ENCODE measurements at regions not wholly inside any gene's neighbourhood (a gene's known extent, or its start where the extent isn't known, plus 50 kb on each side); places are given as distances from the start of the nearest gene placed in this dataset.
"Not testable (repeated sequence)": the region's sequence is repeated elsewhere in the genome, so short reads cannot be mapped to it uniquely, and the experiment has no call there.

GRCh38 chr15:96468036-96468435, 137.5 kb downstream of the NR2F2 start:
- H3K4me3 ChIP-seq (ENCODE audit: low read depth, low read length), result no peak overlapping the region
- no peak for TF ChIP-seq CTCF (IDR thresholded peaks at IDR 0.05; ENCODE audit: low read depth, low read length)

GRCh38 chr15:96470681-96471310, 140.3 kb downstream of the NR2F2 start:
- no peak overlapping the region for H3K4me3 ChIP-seq (ENCODE audit: low read depth, low read length)
- TF ChIP-seq CTCF (IDR thresholded peaks at IDR 0.05; ENCODE audit: low read depth, low read length), result no peak

- no peak overlapping the region for H3K4me3 ChIP-seq (ENCODE audit: low read depth, low read length)
- TF ChIP-seq CTCF (IDR thresholded peaks at IDR 0.05; ENCODE audit: low read depth, low read length), result no peak
Observed at GRCh38 chr15:96472681-96473080, 142.2 kb downstream of the NR2F2 start.

- no peak overlapping the region for H3K4me3 ChIP-seq (ENCODE audit: low read depth, low read length)
- no peak for TF ChIP-seq CTCF (IDR thresholded peaks at IDR 0.05; ENCODE audit: low read depth, low read length)
Observed at GRCh38 chr15:96473556-96473955, 143.1 kb downstream of the NR2F2 start.

- H3K4me3 ChIP-seq (ENCODE audit: low read depth, low read length), result no peak overlapping the region
- no peak for TF ChIP-seq CTCF (IDR thresholded peaks at IDR 0.05; ENCODE audit: low read depth, low read length)
Observed at GRCh38 chr15:96474231-96474664, 143.7 kb downstream of the NR2F2 start.

GRCh38 chr15:96477227-96477626, 146.7 kb downstream of the NR2F2 start:
- no peak overlapping the region for H3K4me3 ChIP-seq (ENCODE audit: low read depth, low read length)
- no peak for TF ChIP-seq CTCF (IDR thresholded peaks at IDR 0.05; ENCODE audit: low read depth, low read length)

GRCh38 chr15:96484412-96484811, 153.9 kb downstream of the NR2F2 start:
- H3K4me3 ChIP-seq (ENCODE audit: low read depth, low read length), result not testable (repeated sequence)

GRCh38 chr15:96484830-96485229, 154.3 kb downstream of the NR2F2 start:
- no peak overlapping the region for H3K4me3 ChIP-seq (ENCODE audit: low read depth, low read length)
- TF ChIP-seq CTCF (IDR thresholded peaks at IDR 0.05; ENCODE audit: low read depth, low read length), result no peak

Measured in WI38 (cell line).